Effector memory CD4-positive, alpha-beta T cell (primary cell): ENCODE measurements at regions not wholly inside any gene's neighbourhood (a gene's known extent, or its start where the extent isn't known, plus 50 kb on each side); places are given as distances from the start of the nearest gene placed in this dataset.
"Not testable (repeated sequence)": the region's sequence is repeated elsewhere in the genome, so short reads cannot be mapped to it uniquely, and the experiment has no call there.

Experiments used
- DNase-seq, 3 donors: peaks; one replicate each; pipeline ENCODE4 v3.0.0-alpha.2; 2020
- H3K27ac ChIP-seq: 2 replicates; pipeline ENCODE4 v1.7.0; 2013; ENCODE audit warnings: mild to moderate bottlenecking, low read length, moderate library complexity; ENCODE audit not compliant: insufficient read depth, poor library complexity, severe bottlenecking
- H3K27me3 ChIP-seq: replicated peaks from 2 replicates; pipeline ENCODE4 v1.7.0; 2013; ENCODE audit warnings: mild to moderate bottlenecking, low read length; ENCODE audit not compliant: insufficient read depth, control insufficient read depth, poor library complexity, severe bottlenecking
- H3K36me3 ChIP-seq: 2 replicates; pipeline ENCODE4 v1.7.0; 2013; ENCODE audit warnings: mild to moderate bottlenecking, low read length, moderate library complexity; ENCODE audit not compliant: control insufficient read depth, insufficient read depth
- H3K4me1 ChIP-seq: 2 replicates; pipeline ENCODE4 v1.7.0; 2013; ENCODE audit warnings: low read length, mild to moderate bottlenecking; ENCODE audit not compliant: control insufficient read depth, insufficient read depth, poor library complexity, severe bottlenecking
- H3K4me3 ChIP-seq: 2 replicates; pipeline ENCODE4 v1.7.0; 2013; ENCODE audit warnings: low read length, low read depth, mild to moderate bottlenecking; ENCODE audit not compliant: insufficient read depth, poor library complexity, severe bottlenecking
- H3K9me3 ChIP-seq: 2 replicates; pipeline ENCODE4 v1.7.0; 2013; ENCODE audit warnings: mild to moderate bottlenecking, low read length, moderate library complexity; ENCODE audit not compliant: control insufficient read depth

DNA sequence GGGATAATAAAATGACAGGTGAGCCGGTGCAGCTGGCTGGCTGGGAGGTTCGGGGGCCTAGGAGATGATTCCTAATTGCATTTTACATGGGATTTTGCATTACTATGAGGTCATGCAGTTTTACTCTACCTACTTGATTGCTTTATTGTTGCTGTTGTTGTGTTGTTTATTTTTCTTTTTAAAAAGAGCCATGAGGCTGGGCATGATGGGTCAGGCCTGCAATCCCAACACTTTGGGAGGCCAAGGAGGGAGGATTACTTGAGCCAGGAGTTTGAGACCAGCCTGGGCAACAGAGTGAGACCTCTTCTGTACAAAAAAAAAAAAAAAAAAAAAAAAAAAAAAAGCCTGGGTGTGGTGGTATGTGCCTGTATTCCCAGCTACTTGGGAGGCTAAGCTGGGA, 104.8 kb downstream of the GJA1 start:
- no peak overlapping the region for H3K4me3 ChIP-seq
- no peaks in the 10 kb centered on the region for H3K4me1 ChIP-seq
- no peaks in the 10 kb centered on the region for H3K36me3 ChIP-seq
- H3K27me3 ChIP-seq = no peaks in the 10 kb centered on the region
- no peaks in the 10 kb centered on the region for H3K9me3 ChIP-seq
- H3K27ac ChIP-seq = no peak overlapping the region
- no peak for DNase-seq

DNA sequence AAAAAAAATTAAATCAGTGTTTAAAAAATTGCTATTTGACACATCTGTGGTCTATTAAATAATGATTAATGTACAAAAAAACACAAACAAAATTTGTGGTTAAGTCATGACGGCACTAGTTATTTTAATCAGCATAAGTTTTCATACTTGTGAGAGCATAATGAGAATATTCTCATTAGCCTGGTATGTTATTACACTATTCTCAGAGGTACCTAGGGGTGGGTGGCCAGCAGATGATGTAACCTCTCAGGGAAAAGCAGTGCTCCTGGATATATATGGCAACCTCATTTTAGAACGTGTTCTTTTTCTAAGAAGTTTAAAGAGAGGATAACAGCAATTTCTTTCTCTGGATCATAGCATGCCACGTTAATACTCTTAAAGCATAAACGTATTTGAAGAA, 109.2 kb downstream of the GJA1 start:
- no peaks in the 10 kb centered on the region for H3K4me1 ChIP-seq
- no peak overlapping the region for H3K4me3 ChIP-seq
- no peaks in the 10 kb centered on the region for H3K27me3 ChIP-seq
- H3K36me3 ChIP-seq = no peaks in the 10 kb centered on the region
- H3K9me3 ChIP-seq = no peaks in the 10 kb centered on the region
- DNase-seq = no peak
- no peak overlapping the region for H3K27ac ChIP-seq

DNA sequence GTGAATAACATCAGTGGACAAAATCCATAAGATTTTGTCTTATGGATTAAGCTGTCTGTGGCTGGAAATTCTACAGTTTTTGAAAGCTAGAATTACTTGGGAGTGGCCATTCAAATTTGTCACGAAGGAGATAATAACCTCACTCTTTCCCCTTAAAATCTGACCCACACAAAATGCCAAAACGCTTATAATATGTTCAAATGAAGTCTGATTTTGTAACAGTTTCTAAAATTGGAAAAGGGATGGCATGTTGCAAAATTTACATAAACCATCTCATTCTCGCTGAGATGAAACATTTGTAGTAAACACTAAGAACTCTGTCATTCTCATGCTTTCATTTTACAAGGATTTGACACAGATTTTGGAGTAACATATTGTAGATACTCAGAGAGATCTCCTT, 112.7 kb downstream of the GJA1 start:
- Histone ChIP-seq H3K27ac (no peak overlapping the region), H3K4me1 (no peaks in the 10 kb centered on the region), H3K27me3 (no peaks in the 10 kb centered on the region), H3K4me3 (no peak overlapping the region), H3K36me3 (no peaks in the 10 kb centered on the region), H3K9me3 (no peaks in the 10 kb centered on the region)
- DNase-seq = no peak

DNA sequence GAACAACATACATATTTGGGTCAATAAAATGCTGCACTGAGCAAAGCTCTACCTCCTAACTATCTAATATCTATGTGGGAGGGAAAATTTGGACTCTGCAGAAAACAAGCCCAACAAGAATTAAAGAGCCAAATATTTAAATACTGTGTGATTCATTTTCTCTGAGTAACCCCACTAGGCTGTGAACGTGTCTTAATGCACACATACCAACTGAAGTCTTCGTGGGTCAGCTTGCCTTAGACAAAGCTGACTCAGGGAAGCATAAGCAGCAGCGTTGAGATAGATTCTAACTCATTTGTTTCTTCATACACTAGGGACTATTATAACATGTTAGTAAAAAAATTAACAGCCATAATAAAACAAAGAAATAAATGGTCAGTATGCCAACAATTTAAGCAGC, 114.3 kb downstream of the GJA1 start:
- Histone ChIP-seq H3K9me3 (no peaks in the 10 kb centered on the region), H3K4me1 (no peaks in the 10 kb centered on the region), H3K4me3 (no peak overlapping the region), H3K27ac (no peak overlapping the region), H3K27me3 (no peaks in the 10 kb centered on the region), H3K36me3 (no peaks in the 10 kb centered on the region)
- no peak for DNase-seq

DNA sequence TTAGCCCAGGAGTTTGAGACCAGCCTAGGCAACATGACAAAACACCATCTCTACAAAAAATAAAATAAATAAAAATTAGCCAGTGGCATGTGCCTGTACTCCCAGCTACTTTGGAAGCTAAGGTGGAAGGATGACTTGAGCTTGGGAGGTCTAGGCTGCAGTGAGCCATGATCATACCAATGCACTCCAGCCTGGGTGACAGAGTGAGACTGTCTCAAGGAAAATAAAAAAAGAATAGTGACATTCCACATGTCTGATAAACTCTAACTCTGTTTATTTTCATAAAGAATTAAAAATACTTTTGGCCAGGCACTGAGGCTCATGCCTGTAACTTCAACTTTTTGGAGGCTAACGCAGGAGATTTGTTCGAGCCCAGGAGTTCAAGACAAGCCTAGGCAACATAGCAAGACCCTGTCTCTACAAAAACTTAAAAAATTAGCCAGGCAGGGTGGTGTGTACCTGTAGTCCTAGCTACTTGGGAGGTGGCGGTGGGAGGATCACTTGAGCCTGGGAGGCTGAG, 115.1 kb downstream of the GJA1 start:
- H3K4me1 ChIP-seq = no peaks in the 10 kb centered on the region
- no peak overlapping the region for H3K4me3 ChIP-seq
- H3K9me3 ChIP-seq = no peaks in the 10 kb centered on the region
- DNase-seq = no peak
- no peaks in the 10 kb centered on the region for H3K27me3 ChIP-seq
- H3K36me3 ChIP-seq = no peaks in the 10 kb centered on the region
- no peak overlapping the region for H3K27ac ChIP-seq

DNA sequence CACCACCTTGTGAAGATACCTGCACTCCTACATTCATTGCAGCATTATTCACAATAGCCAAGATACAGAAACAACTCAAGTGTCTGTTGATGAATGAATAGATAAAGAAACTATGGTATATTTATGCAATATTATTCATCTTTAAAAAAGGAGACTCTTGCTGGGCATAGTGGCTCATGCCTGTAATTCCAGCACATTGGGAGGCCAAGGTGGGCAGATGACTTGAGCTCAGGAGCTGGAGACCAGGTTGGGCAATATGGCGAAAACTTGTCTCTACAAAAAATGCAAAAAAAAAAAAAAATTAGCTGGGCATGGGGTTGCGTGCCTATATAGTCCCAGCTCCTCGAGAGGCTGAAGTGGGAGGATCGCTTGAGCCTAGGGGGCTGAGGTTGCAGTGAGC, 119.8 kb downstream of the GJA1 start:
- H3K36me3 ChIP-seq = no peaks in the 10 kb centered on the region
- DNase-seq = no peak
- no peaks in the 10 kb centered on the region for H3K4me1 ChIP-seq
- H3K27ac ChIP-seq = no peak overlapping the region
- no peaks in the 10 kb centered on the region for H3K27me3 ChIP-seq
- H3K9me3 ChIP-seq = no peaks in the 10 kb centered on the region
- no peak overlapping the region for H3K4me3 ChIP-seq

DNA sequence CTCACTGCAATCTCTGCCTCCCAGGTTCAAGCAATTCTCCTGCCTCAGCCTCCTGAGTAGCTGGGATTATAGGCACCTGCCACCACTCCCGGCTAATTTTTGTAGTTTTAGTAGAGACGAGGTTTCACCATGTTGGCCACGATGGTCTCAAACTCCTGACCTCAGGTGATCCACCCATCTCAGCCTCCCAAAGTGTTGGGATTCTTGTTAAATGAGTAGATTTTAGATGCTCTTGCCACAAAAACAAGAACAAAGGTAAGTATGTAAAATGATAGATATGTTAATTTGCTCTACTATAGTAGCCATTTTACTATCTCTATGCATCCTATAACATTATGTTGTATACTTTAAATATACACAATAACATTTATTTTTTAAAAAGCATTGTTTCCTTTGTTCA, 120.7 kb downstream of the GJA1 start:
- not testable (repeated sequence) for DNase-seq

DNA sequence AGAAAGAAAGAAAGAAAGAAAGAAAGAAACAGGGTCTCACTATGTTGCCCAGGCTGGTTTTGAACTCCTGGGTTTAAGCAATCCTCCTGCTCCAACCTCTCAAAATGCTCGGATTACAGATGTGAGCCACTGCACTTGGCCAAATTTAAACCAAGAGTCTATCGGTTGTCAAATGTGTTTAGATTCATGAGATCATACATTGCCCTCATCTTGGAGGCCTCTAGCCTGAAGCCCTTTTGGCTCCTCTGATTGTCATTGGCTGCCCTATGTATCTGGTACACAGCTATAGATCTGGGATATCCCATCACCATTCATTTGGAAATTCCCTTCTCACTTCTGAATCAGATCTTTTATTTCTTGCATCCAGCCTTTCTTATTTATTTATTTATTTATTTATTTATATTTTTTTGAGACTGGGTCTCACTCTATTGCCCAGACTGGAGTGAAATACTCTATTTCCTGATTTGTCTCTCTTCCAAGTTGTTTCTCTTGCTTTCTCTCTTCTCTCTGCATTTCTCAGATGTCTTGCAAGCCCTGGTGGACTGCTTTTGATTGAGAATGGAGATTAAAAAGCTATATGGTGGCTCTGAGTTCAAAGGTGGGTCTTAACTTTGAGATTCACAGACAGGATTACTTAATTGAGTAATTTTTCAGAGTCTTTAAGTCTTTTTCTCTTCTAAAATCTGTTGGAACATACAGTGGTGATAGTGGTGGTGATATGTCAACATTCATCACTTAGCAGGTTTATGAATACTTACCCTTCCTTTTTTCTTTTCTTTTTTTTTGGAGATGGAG, 121.9 kb downstream of the GJA1 start:
- Histone ChIP-seq H3K4me3 (no peak overlapping the region), H3K9me3 (no peaks in the 10 kb centered on the region), H3K36me3 (no peaks in the 10 kb centered on the region), H3K27ac (no peak overlapping the region), H3K4me1 (no peaks in the 10 kb centered on the region), H3K27me3 (no peaks in the 10 kb centered on the region)
- DNase-seq = no peak

More for the DNA sequence above, 120.7 kb downstream of the GJA1 start:
- not testable (repeated sequence) for H3K4me1 ChIP-seq, H3K4me3 ChIP-seq, H3K36me3 ChIP-seq, H3K27ac ChIP-seq, H3K9me3 ChIP-seq, H3K27me3 ChIP-seq

DNA sequence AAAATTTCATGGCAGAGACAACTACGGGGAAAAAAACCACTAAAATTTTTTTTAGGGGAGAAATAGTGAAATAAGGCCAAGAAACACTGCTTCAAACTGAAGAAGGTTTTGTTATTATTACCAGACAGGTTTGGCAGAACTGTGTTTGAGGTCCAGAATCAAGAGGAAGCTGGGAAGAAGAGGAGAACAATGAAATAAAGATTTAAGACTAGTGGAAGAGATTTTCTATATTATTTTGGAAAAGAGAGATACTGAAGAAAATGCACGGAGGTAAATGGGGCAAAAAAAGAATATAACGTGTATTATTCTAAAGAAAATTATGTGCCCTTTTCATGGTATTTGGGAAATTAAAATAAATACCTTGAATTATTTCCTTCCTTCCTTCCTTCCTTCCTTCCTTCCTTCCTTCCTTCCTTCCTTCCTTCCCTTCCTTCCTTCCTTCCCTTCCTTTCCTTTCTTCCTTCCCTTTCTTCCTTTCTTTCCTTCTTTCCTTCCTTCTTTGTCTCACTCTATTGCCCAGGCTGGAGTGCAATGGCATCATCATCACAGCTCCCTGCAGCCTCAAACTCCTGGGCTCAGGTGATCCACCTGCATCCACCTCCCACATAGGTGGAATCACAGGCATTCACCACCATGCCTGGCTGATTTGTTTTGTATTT, 124.3 kb downstream of the GJA1 start:
- H3K27me3 ChIP-seq = no peaks in the 10 kb centered on the region
- no peak overlapping the region for H3K4me3 ChIP-seq
- no peak for DNase-seq
- no peaks in the 10 kb centered on the region for H3K36me3 ChIP-seq
- no peaks in the 10 kb centered on the region for H3K4me1 ChIP-seq
- no peak overlapping the region for H3K27ac ChIP-seq
- H3K9me3 ChIP-seq = no peaks in the 10 kb centered on the region

DNA sequence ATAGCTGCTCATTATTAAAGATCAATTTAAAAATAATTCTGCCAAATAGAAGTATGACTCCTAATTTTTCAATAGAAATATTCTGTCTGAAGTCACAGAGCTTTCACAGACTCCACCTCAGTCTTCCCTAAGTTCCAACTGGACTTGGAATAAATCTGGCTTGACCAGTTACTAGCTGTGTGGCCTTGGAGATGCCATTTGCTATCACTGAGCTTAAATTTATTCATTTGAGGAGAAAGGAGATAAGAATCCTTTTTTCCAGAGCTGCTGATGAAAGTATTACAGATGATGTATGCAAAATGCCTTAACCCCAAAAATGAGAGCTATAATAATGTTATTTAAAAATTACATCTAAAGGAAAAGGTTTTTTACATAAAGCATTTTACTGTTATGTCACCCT, 125.0 kb downstream of the GJA1 start:
- H3K9me3 ChIP-seq = peaks cover under 1% of the 10 kb centered on the region
- DNase-seq = no peak
- no peaks in the 10 kb centered on the region for H3K27me3 ChIP-seq
- no peaks in the 10 kb centered on the region for H3K4me1 ChIP-seq
- H3K4me3 ChIP-seq = no peak overlapping the region
- no peaks in the 10 kb centered on the region for H3K36me3 ChIP-seq
- H3K27ac ChIP-seq = no peak overlapping the region
